LNCAP (cell line): ENCODE measurements at regions not wholly inside any gene's neighbourhood (a gene's known extent, or its start where the extent isn't known, plus 50 kb on each side); places are given as distances from the start of the nearest gene placed in this dataset.

Experiments used
- CTCF ChIP-seq: fragments of 450-650 bp; IDR thresholded peaks from 2 replicates; pipeline ENCODE4 v1.5.1; 2017; ENCODE audit warnings: mild to moderate bottlenecking

GRCh38 chr6:168858926-168859325, 394.7 kb downstream of the THBS2 start:
- TF ChIP-seq CTCF = no peak

GRCh38 chr6:168856914-168857313, 396.7 kb downstream of the THBS2 start:
- no peak for TF ChIP-seq CTCF

GRCh38 chr6:168852376-168852884, 401.2 kb downstream of the THBS2 start:
- TF ChIP-seq CTCF = no peak

GRCh38 chr6:168851460-168852375, 401.9 kb downstream of the THBS2 start:
- TF ChIP-seq CTCF = no peak

- TF ChIP-seq CTCF = no peak
Measured at GRCh38 chr6:168849459-168849858, 404.2 kb downstream of the THBS2 start.

GRCh38 chr6:168848797-168849196, 404.8 kb downstream of the THBS2 start:
- TF ChIP-seq CTCF = no peak

- no peak for TF ChIP-seq CTCF
Measured at GRCh38 chr6:168844821-168845609, 404.0 kb downstream of the SMOC2 start.
